ENCODE measurements at regions not wholly inside any gene's neighbourhood (a gene's known extent, or its start where the extent isn't known, plus 50 kb on each side); places are given as distances from the start of the nearest gene placed in this dataset.

DNA sequence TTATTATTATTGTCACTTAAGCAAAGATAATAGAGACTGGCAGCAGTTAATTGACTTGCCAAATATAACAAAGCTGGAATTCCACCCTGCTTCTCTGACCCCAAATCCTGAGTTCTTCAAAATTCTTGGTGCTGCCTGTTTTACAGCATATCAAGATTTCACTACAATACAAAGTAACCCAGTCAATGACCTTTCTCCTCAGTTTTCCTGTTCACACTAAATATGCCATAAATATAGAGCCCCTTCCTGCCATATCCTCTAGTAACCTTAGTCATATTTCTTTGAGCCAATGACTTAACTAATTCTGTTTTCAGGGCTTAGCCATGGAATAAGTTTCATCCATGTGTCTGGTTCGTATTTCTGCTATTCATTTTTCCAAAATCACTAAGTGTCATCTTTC is 315.3 kb upstream of the HS3ST1 start:
- no peak overlapping the region for H3K27ac ChIP-seq (ENCODE audit: low read depth, low read length)
- no peaks in the 10 kb centered on the region for H3K9me3 ChIP-seq (ENCODE audit: control insufficient read depth in 3 of 3, low read length in 3 of 3)
- no peak overlapping the region for H3K4me3 ChIP-seq (ENCODE audit: low read length in 3 of 3)
- H3K27me3 ChIP-seq (ENCODE audit: control insufficient read depth in 3 of 3, insufficient read depth in 3 of 3, low read length in 3 of 3): no peaks in the 10 kb centered on the region
- no peaks in the 10 kb centered on the region for H3K36me3 ChIP-seq (ENCODE audit: control insufficient read depth in 3 of 3, insufficient read depth in 3 of 3, low read length in 3 of 3)
- H3K4me1 ChIP-seq (ENCODE audit: control insufficient read depth in 3 of 3, insufficient read depth in 3 of 3, low read length in 3 of 3): no peaks in the 10 kb centered on the region
- H3K9ac ChIP-seq (ENCODE audit: low read depth in 1 of 3, low read length in 3 of 3): no peak overlapping the region

- Histone ChIP-seq H3K9ac (ENCODE audit: low read depth in 1 of 3, low read length in 3 of 3) (no peak overlapping the region), H3K27ac (ENCODE audit: low read depth, low read length) (no peak overlapping the region), H3K4me1 (ENCODE audit: control insufficient read depth in 3 of 3, insufficient read depth in 3 of 3, low read length in 3 of 3) (no peaks in the 10 kb centered on the region), H3K4me3 (ENCODE audit: low read length in 3 of 3) (no peak overlapping the region), H3K36me3 (ENCODE audit: control insufficient read depth in 3 of 3, insufficient read depth in 3 of 3, low read length in 3 of 3) (no peaks in the 10 kb centered on the region), H3K9me3 (ENCODE audit: control insufficient read depth in 3 of 3, low read length in 3 of 3) (no peaks in the 10 kb centered on the region), H3K27me3 (ENCODE audit: control insufficient read depth in 3 of 3, insufficient read depth in 3 of 3, low read length in 3 of 3) (no peaks in the 10 kb centered on the region)
Observed at GRCh38 chr4:11743236-11743635, 314.5 kb upstream of the HS3ST1 start.

DNA sequence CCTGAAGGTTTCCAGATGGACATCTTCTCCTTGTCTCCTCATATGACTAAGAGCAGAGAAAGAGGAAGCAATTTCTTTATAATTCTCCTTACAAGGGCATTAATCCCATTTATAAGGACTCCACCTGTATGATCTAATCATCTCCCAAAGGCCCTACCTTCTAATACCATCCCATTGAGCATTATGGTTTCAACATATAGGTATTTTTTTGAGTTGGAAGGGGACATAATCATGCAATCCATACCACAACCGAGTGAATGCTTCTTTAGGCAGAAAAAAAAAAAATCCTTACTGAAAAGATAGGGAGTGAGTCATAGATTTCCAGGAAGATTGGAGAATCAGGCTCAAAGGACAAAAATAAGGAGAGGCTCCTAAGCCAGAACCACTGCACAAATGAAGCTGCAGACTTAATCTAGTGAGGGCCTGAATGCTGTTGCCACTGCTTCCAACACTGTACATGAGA is 312.5 kb upstream of the HS3ST1 start:
- no peaks in the 10 kb centered on the region for H3K27me3 ChIP-seq (ENCODE audit: control insufficient read depth in 3 of 3, insufficient read depth in 3 of 3, low read length in 3 of 3)
- no peaks in the 10 kb centered on the region for H3K4me1 ChIP-seq (ENCODE audit: control insufficient read depth in 3 of 3, insufficient read depth in 3 of 3, low read length in 3 of 3)
- H3K9me3 ChIP-seq (ENCODE audit: control insufficient read depth in 3 of 3, low read length in 3 of 3): no peaks in the 10 kb centered on the region
- H3K4me3 ChIP-seq (ENCODE audit: low read length in 3 of 3): no peak overlapping the region
- no peak overlapping the region for H3K9ac ChIP-seq (ENCODE audit: low read depth in 1 of 3, low read length in 3 of 3)
- H3K27ac ChIP-seq (ENCODE audit: low read depth, low read length): no peak overlapping the region
- H3K36me3 ChIP-seq (ENCODE audit: control insufficient read depth in 3 of 3, insufficient read depth in 3 of 3, low read length in 3 of 3): no peaks in the 10 kb centered on the region

DNA sequence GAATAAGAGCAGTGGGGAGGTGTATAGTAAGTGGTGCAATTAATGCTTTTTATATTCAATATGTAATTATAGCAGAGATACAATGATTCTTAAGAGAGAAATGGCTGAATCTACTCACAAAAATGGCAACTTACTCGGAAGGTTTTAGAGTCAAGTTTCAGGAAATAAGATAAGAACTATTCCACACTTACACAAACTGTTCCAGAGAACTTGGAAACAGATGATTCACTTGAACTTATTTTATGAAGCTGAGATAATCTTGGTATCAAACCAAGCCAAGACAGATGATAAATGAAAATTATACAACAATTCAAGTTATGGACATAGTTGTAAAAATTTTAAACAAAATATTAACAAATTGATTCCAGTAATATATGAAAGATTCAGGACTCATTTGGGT is 311.3 kb upstream of the HS3ST1 start:
- Histone ChIP-seq H3K27me3 (ENCODE audit: control insufficient read depth in 3 of 3, insufficient read depth in 3 of 3, low read length in 3 of 3) (no peaks in the 10 kb centered on the region), H3K4me3 (ENCODE audit: low read length in 3 of 3) (no peak overlapping the region), H3K27ac (ENCODE audit: low read depth, low read length) (no peak overlapping the region), H3K9ac (ENCODE audit: low read depth in 1 of 3, low read length in 3 of 3) (no peak overlapping the region), H3K4me1 (ENCODE audit: control insufficient read depth in 3 of 3, insufficient read depth in 3 of 3, low read length in 3 of 3) (no peaks in the 10 kb centered on the region), H3K9me3 (ENCODE audit: control insufficient read depth in 3 of 3, low read length in 3 of 3) (no peaks in the 10 kb centered on the region), H3K36me3 (ENCODE audit: control insufficient read depth in 3 of 3, insufficient read depth in 3 of 3, low read length in 3 of 3) (no peaks in the 10 kb centered on the region)

GRCh38 chr4:11736978-11737377 is 308.3 kb upstream of the HS3ST1 start:
- Histone ChIP-seq H3K36me3 (ENCODE audit: control insufficient read depth in 3 of 3, insufficient read depth in 3 of 3, low read length in 3 of 3) (no peaks in the 10 kb centered on the region), H3K4me3 (ENCODE audit: low read length in 3 of 3) (no peak overlapping the region), H3K9me3 (ENCODE audit: control insufficient read depth in 3 of 3, low read length in 3 of 3) (no peaks in the 10 kb centered on the region), H3K27ac (ENCODE audit: low read depth, low read length) (no peak overlapping the region), H3K4me1 (ENCODE audit: control insufficient read depth in 3 of 3, insufficient read depth in 3 of 3, low read length in 3 of 3) (no peaks in the 10 kb centered on the region), H3K27me3 (ENCODE audit: control insufficient read depth in 3 of 3, insufficient read depth in 3 of 3, low read length in 3 of 3) (no peaks in the 10 kb centered on the region), H3K9ac (ENCODE audit: low read depth in 1 of 3, low read length in 3 of 3) (no peak overlapping the region)

DNA sequence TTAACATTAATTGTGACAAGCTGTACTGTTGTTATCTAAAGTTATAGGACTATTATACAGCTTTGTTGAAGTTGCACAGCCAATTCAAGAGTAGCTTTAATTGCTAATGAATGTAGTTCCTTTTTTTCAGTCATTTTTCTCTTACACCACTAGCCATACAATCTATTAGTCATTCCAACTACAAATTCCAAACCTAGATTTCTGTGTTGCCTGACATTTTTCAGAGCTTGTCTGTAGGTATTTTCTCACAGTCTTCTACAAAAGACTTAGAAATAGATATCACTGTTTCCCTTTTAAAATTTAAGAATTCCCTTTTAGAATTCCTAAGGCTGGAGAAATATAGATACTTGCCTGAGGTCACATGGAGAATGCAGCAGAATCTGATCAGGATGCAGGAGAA is 307.0 kb upstream of the HS3ST1 start:
- H3K27ac ChIP-seq (ENCODE audit: low read depth, low read length): no peak overlapping the region
- H3K4me3 ChIP-seq (ENCODE audit: low read length in 3 of 3): no peak overlapping the region
- no peaks in the 10 kb centered on the region for H3K9me3 ChIP-seq (ENCODE audit: control insufficient read depth in 3 of 3, low read length in 3 of 3)
- no peaks in the 10 kb centered on the region for H3K27me3 ChIP-seq (ENCODE audit: control insufficient read depth in 3 of 3, insufficient read depth in 3 of 3, low read length in 3 of 3)
- H3K4me1 ChIP-seq (ENCODE audit: control insufficient read depth in 3 of 3, insufficient read depth in 3 of 3, low read length in 3 of 3): no peaks in the 10 kb centered on the region
- H3K9ac ChIP-seq (ENCODE audit: low read depth in 1 of 3, low read length in 3 of 3): no peak overlapping the region
- H3K36me3 ChIP-seq (ENCODE audit: control insufficient read depth in 3 of 3, insufficient read depth in 3 of 3, low read length in 3 of 3): no peaks in the 10 kb centered on the region

GRCh38 chr4:11732155-11732554 is 303.5 kb upstream of the HS3ST1 start:
- Histone ChIP-seq H3K4me1 (ENCODE audit: control insufficient read depth in 3 of 3, insufficient read depth in 3 of 3, low read length in 3 of 3) (no peaks in the 10 kb centered on the region), H3K4me3 (ENCODE audit: low read length in 3 of 3) (no peak overlapping the region), H3K27ac (ENCODE audit: low read depth, low read length) (no peak overlapping the region), H3K9ac (ENCODE audit: low read depth in 1 of 3, low read length in 3 of 3) (no peak overlapping the region), H3K27me3 (ENCODE audit: control insufficient read depth in 3 of 3, insufficient read depth in 3 of 3, low read length in 3 of 3) (no peaks in the 10 kb centered on the region), H3K36me3 (ENCODE audit: control insufficient read depth in 3 of 3, insufficient read depth in 3 of 3, low read length in 3 of 3) (no peaks in the 10 kb centered on the region), H3K9me3 (ENCODE audit: control insufficient read depth in 3 of 3, low read length in 3 of 3) (no peaks in the 10 kb centered on the region)

- H3K9ac ChIP-seq (ENCODE audit: low read depth in 1 of 3, low read length in 3 of 3): no peak overlapping the region
- no peaks in the 10 kb centered on the region for H3K27me3 ChIP-seq (ENCODE audit: control insufficient read depth in 3 of 3, insufficient read depth in 3 of 3, low read length in 3 of 3)
- H3K4me3 ChIP-seq (ENCODE audit: low read length in 3 of 3): no peak overlapping the region
- no peaks in the 10 kb centered on the region for H3K4me1 ChIP-seq (ENCODE audit: control insufficient read depth in 3 of 3, insufficient read depth in 3 of 3, low read length in 3 of 3)
- H3K9me3 ChIP-seq (ENCODE audit: control insufficient read depth in 3 of 3, low read length in 3 of 3): no peaks in the 10 kb centered on the region
- H3K36me3 ChIP-seq (ENCODE audit: control insufficient read depth in 3 of 3, insufficient read depth in 3 of 3, low read length in 3 of 3): no peaks in the 10 kb centered on the region
- no peak overlapping the region for H3K27ac ChIP-seq (ENCODE audit: low read depth, low read length)
Observed at GRCh38 chr4:11730545-11730944, 301.9 kb upstream of the HS3ST1 start.

DNA sequence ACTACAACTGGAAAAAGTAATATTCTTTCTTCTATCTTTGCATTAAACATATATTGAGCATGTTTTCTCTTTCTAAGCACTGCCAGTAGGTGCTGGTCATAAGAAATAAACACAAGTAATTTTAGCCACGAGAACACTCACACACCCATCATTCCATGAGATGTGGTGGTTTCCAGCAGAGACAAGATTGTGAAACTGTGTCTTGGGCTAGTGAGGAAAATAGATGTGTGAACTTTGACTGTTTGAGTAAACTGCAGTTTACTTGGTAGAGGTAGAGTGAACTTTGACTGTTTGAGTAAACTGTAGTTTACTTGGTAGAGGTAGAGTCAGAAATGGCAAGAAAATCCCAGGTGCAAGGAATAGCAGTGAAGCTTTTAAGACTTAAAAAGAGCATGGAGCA is 300.9 kb upstream of the HS3ST1 start:
- Histone ChIP-seq H3K27ac (ENCODE audit: low read depth, low read length) (no peak overlapping the region), H3K27me3 (ENCODE audit: control insufficient read depth in 3 of 3, insufficient read depth in 3 of 3, low read length in 3 of 3) (no peaks in the 10 kb centered on the region), H3K36me3 (ENCODE audit: control insufficient read depth in 3 of 3, insufficient read depth in 3 of 3, low read length in 3 of 3) (no peaks in the 10 kb centered on the region), H3K9ac (ENCODE audit: low read depth in 1 of 3, low read length in 3 of 3) (no peak overlapping the region), H3K9me3 (ENCODE audit: control insufficient read depth in 3 of 3, low read length in 3 of 3) (no peaks in the 10 kb centered on the region), H3K4me3 (ENCODE audit: low read length in 3 of 3) (no peak overlapping the region), H3K4me1 (ENCODE audit: control insufficient read depth in 3 of 3, insufficient read depth in 3 of 3, low read length in 3 of 3) (no peaks in the 10 kb centered on the region)

DNA sequence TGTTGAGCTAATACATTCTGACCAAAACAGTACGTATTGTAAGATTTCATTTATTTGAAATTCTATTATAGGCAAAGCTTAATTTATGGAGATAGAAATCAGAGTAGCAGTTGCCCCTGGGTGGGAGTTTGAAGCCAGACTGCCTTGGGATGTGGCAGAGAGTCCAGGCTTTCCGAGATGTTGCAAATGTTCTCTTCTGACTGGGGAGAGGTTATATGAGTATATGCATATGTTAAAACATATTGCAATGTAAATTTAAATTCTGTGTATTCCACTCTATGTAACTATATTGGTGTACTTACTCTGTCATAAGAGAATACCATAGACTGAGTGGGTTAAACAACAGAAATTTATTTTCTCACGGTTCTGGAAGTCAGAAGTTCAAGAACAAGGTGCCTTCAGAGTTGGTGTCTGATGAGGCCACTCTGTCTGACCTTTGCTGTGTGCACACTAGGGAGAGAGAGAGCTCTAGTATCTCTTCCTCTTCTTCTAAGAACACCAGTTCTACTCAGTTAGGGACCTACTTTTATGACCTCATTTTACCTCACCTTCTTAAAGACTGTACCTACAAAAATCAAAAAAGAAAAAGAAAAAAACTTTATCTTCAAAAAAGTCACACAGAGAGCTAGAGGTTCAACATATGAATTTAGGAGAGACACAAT is 299.3 kb upstream of the HS3ST1 start:
- no peak overlapping the region for H3K9ac ChIP-seq (ENCODE audit: low read depth in 1 of 3, low read length in 3 of 3)
- no peak overlapping the region for H3K4me3 ChIP-seq (ENCODE audit: low read length in 3 of 3)
- no peaks in the 10 kb centered on the region for H3K36me3 ChIP-seq (ENCODE audit: control insufficient read depth in 3 of 3, insufficient read depth in 3 of 3, low read length in 3 of 3)
- no peak overlapping the region for H3K27ac ChIP-seq (ENCODE audit: low read depth, low read length)
- H3K9me3 ChIP-seq (ENCODE audit: control insufficient read depth in 3 of 3, low read length in 3 of 3): no peaks in the 10 kb centered on the region
- H3K27me3 ChIP-seq (ENCODE audit: control insufficient read depth in 3 of 3, insufficient read depth in 3 of 3, low read length in 3 of 3): no peaks in the 10 kb centered on the region
- H3K4me1 ChIP-seq (ENCODE audit: control insufficient read depth in 3 of 3, insufficient read depth in 3 of 3, low read length in 3 of 3): no peaks in the 10 kb centered on the region

Data from skeletal muscle tissue (tissue), 3 donors.